Right lobe of liver (tissue), 6 donors: ENCODE measurements at regions not wholly inside any gene's neighbourhood (a gene's known extent, or its start where the extent isn't known, plus 50 kb on each side); places are given as distances from the start of the nearest gene placed in this dataset.

Experiments used
- ATAC-seq, 4 donors: fragments of 200-7000 bp; cut with Tn5 transposase; one replicate each; pipeline ENCODE4 v1.9.1; 2020; ENCODE audit warnings: mild to moderate bottlenecking in 4 of 4, moderate library complexity in 4 of 4
- DNase-seq, 3 donors: peaks; one replicate each; pipeline ENCODE4 v3.0.0-alpha.2; 2020
- H3K27ac ChIP-seq, 3 donors: fragments of 200-600 bp; one replicate each; pipeline ENCODE4 v1.8.0; 2022
- H3K27me3 ChIP-seq, 2 donors: fragments of 200-600 bp; one replicate each; pipeline ENCODE4 v1.8.0; 2022
- H3K36me3 ChIP-seq, 4 donors: fragments of 200-600 bp; sonication (generic) in 1 of 4; one replicate each; pipeline versions ENCODE4 v1.5.1 to v1.8.0; 2017 to 2022; ENCODE audit warnings: control low read depth in 1 of 4
- H3K4me1 ChIP-seq, 4 donors: fragments of 200-600 bp; sonication (generic) in 1 of 4; one replicate each; pipeline versions ENCODE4 v1.5.1 to v1.8.0; 2017 to 2022; ENCODE audit warnings: control low read depth in 1 of 4
- H3K4me3 ChIP-seq, 3 donors: fragments of 200-600 bp; one replicate each; pipeline ENCODE4 v1.8.0; 2022
- H3K9me3 ChIP-seq, 4 donors: fragments of 200-600 bp; sonication (generic) in 1 of 4; one replicate each; pipeline versions ENCODE4 v1.5.1 to v1.8.0; 2017 to 2022; ENCODE audit warnings: control low read depth in 1 of 4
- POLR2A ChIP-seq: fragments of 450-650 bp; IDR thresholded peaks from one replicate; pipeline ENCODE4 v1.6.1; 2017; ENCODE audit warnings: antibody characterized with exemption, mild to moderate bottlenecking
- WGBS: methylation state at CpG from one replicate; pipeline ENCODE4 v1.1.6; 2018; ENCODE audit warnings: low coverage, low lambda C conversion rate; ENCODE audit not compliant: insufficient coverage; ENCODE audit errors: missing lambda C conversion rate; 5-methylcytosine and 5-hydroxymethylcytosine counted together
- intact Hi-C, 2 donors: fragments of 100-400 bp; cut with DNase I; formaldehyde crosslinking; loops; one replicate each; pipeline versions ENCODE4 v1.11.2 to v1.14.1; 2022
- TF ChIP-seq, protein P1 (sequence below), 4 donors: fragments of 200-600 bp in 3 of 4; fragments of 450-650 bp in 1 of 4; IDR thresholded peaks; one replicate each; pipeline versions ENCODE4 v1.5.1 to v1.8.0; 2016 to 2022; ENCODE audit warnings: antibody characterized with exemption in 4 of 4, mild to moderate bottlenecking in 2 of 4
- donor health status: DM: no; HTN: yes; CAD: no.
- donor health status: DM: no; HTN: no; CAD: no.
- donor health status: DM: no; HTN: no; CAD: no.
- donor health status: DM: no; HTN: yes; CAD: no.
- donor health status: DM: no; HTN: yes; CAD: no.

DNA sequence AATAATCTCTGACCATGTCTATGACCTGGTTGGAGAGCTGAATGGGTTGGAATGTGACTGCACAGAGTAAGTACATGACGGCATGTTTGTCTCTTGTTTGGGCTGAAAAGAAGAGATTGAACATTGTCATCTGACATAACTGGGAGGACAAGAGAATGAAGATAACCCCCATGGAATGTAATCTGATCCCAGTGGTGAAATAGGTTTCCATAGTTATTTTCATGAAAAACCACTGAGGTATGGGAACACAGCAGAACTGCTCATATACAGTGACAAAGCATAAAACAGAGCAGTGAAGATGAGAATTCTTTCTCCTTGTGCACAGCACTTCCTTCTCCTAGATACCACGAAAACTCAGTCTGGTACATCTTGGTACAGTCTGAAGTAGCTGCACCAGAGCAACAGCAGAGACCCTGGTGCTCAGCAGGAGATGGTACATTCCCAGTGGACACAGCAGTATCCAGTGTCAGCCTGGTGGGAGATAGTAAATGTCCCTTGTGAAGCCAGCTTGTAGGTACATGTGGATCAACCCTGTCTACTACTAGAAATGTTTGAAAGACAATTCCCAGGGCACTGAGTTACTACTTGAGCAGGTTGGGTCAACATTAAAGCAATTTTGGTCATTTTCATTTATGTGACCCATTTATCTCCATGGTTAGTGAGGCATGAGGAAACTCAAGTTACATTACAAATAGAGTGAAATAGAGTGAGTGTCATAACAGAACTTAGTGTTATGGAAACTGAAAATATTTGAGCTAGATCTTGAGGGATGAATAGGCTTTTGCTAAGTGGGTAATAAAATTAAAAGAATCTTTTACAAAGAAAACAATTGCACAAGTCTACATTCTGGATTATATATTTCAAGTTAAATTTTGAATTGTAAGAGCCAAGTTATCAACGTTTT, 178.3 kb downstream of the SUCNR1 start:
- no peak for DNase-seq
- no peak overlapping the region for H3K27ac ChIP-seq
- 42% methylated on average over 3 of the region's 3 CpGs for WGBS
- H3K27me3 ChIP-seq, result no peaks in the 10 kb centered on the region
- H3K4me3 ChIP-seq, result no peak overlapping the region
- H3K9me3 ChIP-seq, result no peaks in the 10 kb centered on the region
- no peaks in the 10 kb centered on the region for H3K36me3 ChIP-seq
- intact Hi-C loops, result no loop called here
- no peak for ATAC-seq
- TF ChIP-seq, protein P1, sequence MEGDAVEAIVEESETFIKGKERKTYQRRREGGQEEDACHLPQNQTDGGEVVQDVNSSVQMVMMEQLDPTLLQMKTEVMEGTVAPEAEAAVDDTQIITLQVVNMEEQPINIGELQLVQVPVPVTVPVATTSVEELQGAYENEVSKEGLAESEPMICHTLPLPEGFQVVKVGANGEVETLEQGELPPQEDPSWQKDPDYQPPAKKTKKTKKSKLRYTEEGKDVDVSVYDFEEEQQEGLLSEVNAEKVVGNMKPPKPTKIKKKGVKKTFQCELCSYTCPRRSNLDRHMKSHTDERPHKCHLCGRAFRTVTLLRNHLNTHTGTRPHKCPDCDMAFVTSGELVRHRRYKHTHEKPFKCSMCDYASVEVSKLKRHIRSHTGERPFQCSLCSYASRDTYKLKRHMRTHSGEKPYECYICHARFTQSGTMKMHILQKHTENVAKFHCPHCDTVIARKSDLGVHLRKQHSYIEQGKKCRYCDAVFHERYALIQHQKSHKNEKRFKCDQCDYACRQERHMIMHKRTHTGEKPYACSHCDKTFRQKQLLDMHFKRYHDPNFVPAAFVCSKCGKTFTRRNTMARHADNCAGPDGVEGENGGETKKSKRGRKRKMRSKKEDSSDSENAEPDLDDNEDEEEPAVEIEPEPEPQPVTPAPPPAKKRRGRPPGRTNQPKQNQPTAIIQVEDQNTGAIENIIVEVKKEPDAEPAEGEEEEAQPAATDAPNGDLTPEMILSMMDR (IDR thresholded peaks at IDR 0.05), result no peak
- TF ChIP-seq POLR2A, result no peak
- H3K4me1 ChIP-seq, result no peaks in the 10 kb centered on the region

DNA sequence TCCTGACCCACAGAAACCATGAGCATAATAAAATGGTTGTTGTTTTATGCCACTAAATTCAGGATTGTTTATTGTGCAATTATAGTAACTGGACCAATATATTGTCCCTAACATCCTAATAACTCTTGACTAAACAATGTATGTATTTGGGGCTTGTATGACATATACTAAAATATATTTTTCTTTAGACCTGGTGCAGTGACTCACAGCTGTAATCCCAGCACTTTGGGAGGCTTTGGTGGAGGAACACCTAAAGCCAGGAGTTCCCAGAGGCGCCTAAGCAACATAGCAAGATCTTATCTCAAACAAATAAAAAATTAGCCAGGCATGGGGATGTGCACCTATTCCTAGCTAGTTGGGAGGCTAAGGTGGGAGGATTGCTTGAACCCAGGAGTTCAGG, 180.4 kb downstream of the SUCNR1 start:
- H3K4me1 ChIP-seq, result no peaks in the 10 kb centered on the region
- ATAC-seq (no peak), DNase-seq (no peak)
- H3K27me3 ChIP-seq, result no peaks in the 10 kb centered on the region
- no peak overlapping the region for H3K27ac ChIP-seq
- 100% methylated on average over 1 of the region's 1 CpG for WGBS
- H3K36me3 ChIP-seq, result no peaks in the 10 kb centered on the region
- no peak overlapping the region for H3K4me3 ChIP-seq
- H3K9me3 ChIP-seq, result no peaks in the 10 kb centered on the region
- intact Hi-C loops, result no loop called here
- TF ChIP-seq, protein P1 (IDR thresholded peaks at IDR 0.05), result no peak
- no peak for TF ChIP-seq POLR2A

DNA sequence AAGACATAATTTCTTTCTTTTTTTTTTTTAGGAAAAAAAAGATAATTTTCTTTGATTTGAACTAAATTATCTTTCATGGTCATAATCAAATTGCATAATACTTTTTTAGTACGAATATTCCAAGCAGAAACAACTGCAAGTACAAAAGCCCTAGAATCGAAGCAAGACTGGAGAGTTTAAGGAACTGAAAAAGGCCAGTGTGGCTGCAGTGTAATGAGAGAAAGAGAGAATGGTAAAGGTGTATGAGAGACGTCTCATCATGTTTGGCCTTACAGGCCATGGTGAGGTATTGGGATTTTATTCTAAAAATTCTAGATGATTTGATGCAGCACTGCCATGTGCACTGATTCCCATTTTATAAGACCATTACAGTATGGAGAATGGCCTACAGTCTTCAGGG, 180.9 kb downstream of the SUCNR1 start:
- no peak overlapping the region for H3K4me3 ChIP-seq
- H3K4me1 ChIP-seq, result no peaks in the 10 kb centered on the region
- H3K27me3 ChIP-seq, result no peaks in the 10 kb centered on the region
- intact Hi-C loops, result no loop called here
- WGBS, result 81% methylated on average over 3 of the region's 3 CpGs
- H3K9me3 ChIP-seq, result no peaks in the 10 kb centered on the region
- H3K27ac ChIP-seq, result no peak overlapping the region
- TF ChIP-seq, protein P1 (IDR thresholded peaks at IDR 0.05), result no peak
- TF ChIP-seq POLR2A, result no peak
- ATAC-seq (no peak), DNase-seq (no peak)
- H3K36me3 ChIP-seq, result no peaks in the 10 kb centered on the region

DNA sequence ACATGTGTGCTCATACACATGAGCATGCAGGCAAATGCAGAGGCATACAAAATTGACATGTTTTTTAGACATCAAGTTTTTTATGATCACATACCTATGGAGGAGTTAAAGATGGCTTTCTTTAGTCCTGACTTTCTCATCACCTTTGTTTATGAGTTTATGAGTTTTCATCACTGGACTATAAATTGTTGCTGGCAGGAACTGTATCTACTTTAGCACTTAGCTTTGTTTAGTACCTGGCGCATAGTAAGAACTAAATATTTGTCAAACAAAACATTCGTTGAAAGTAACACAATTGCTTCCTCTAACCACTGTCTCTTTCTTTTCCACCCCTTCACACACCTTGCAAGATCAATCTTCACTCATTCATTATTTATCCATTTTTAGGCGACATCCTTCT, 182.6 kb downstream of the SUCNR1 start:
- DNase-seq (no peak), ATAC-seq (no peak)
- no peak overlapping the region for H3K27ac ChIP-seq
- no peaks in the 10 kb centered on the region for H3K36me3 ChIP-seq
- WGBS, result 74% methylated on average over 3 of the region's 3 CpGs
- H3K4me1 ChIP-seq, result no peaks in the 10 kb centered on the region
- H3K27me3 ChIP-seq, result no peaks in the 10 kb centered on the region
- H3K4me3 ChIP-seq, result no peak overlapping the region
- no peaks in the 10 kb centered on the region for H3K9me3 ChIP-seq
- intact Hi-C loops, result no loop called here
- TF ChIP-seq POLR2A, result no peak
- TF ChIP-seq, protein P1 (IDR thresholded peaks at IDR 0.05), result no peak
